ENCODE measurements at regions not wholly inside any gene's neighbourhood (a gene's known extent, or its start where the extent isn't known, plus 50 kb on each side); places are given as distances from the start of the nearest gene placed in this dataset.

DNA sequence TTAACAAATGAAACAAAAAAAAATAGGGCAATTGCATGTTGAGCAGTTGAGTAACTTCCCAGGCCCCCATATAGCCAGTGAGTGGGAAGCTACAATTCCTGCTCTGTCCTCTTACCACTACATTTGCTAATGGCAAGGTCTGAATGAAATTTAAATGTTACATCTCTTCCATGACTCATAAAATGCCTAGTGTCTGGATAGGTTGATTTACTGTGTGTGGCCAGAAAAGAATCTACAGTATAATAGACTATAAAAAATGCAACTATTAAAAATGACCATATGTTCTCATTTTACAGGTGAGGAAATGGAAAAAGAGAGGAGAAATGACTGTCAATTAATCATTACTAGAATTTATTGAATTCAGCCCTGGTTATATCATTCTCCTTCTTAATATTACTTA is 1199.3 kb downstream of the CDH11 start:
- POLR2A ChIA-PET: no interaction called here
- Mint-ChIP-seq H3K36me3 (no peaks in the 10 kb centered on the region), H3K4me1 (ENCODE audit: low read depth) (no peaks in the 10 kb centered on the region), H3K4me3 (no peak overlapping the region), H3K27me3 (no peaks in the 10 kb centered on the region), H3K9me3 (peaks cover 38% of the 10 kb centered on the region), H3K27ac (no peak overlapping the region)
- no peak for DNase-seq
- intact Hi-C loops (cut with micrococcal nuclease): no loop called here
- CTCF ChIA-PET: no interaction called here

DNA sequence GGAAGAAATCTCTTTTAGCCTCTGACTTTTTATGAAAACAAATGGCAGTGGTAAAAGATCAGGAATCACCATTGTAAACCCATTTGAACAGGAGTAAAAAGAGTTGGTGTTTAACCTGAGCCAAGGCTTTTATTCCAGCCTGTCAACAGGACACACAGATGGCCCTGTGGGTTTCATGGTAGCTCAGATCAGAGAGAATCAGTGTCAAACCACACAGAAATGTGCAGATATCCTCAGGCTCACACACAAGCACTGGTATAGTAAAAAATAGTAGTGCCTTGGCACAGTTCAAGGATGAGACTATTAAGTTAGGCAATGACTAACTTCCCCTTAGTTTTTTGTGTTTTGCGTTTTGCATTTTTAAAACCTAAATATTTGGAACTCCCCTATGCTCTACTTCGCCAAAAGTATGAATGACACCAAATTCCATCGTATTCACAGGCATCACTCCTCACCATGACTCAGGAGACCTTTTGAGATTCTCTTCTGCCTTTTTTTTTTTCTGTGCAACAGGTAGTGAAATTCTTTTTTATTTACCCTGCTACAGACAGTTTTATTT is 1200.0 kb downstream of the CDH11 start:
- intact Hi-C loops (cut with micrococcal nuclease): no loop called here
- Mint-ChIP-seq H3K4me3 (no peak overlapping the region), H3K4me1 (ENCODE audit: low read depth) (no peaks in the 10 kb centered on the region), H3K27me3 (no peaks in the 10 kb centered on the region), H3K36me3 (no peaks in the 10 kb centered on the region), H3K27ac (no peak overlapping the region), H3K9me3 (peaks cover 45% of the 10 kb centered on the region)
- no peak for DNase-seq
- ChIA-PET POLR2A (no interaction called here), CTCF (no interaction called here)

DNA sequence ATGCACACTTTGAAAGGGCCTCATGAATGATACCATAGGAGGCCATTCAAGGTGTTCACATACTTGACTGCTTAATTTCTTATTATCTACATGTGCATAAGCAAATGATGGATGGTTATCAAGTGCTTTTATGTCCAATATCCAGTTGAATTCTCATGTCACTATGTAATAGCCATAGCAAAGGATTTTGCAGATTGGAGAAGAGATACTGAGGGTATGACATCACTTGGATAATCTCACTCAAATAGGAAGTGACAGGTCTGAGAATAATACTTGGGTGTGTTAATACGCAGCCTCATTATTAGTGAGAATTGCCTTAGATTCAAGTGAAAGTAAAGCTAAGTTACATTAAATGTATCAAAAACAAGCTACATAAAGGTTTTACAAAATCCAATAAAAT is 1208.6 kb downstream of the CDH11 start:
- Mint-ChIP-seq H3K27ac (no peak overlapping the region), H3K4me1 (ENCODE audit: low read depth) (no peaks in the 10 kb centered on the region), H3K27me3 (no peaks in the 10 kb centered on the region), H3K36me3 (no peaks in the 10 kb centered on the region), H3K9me3 (peaks cover 32% of the 10 kb centered on the region), H3K4me3 (no peak overlapping the region)
- POLR2A ChIA-PET: no interaction called here
- no peak for DNase-seq
- intact Hi-C loops (cut with micrococcal nuclease): no loop called here
- CTCF ChIA-PET: no interaction called here

DNA sequence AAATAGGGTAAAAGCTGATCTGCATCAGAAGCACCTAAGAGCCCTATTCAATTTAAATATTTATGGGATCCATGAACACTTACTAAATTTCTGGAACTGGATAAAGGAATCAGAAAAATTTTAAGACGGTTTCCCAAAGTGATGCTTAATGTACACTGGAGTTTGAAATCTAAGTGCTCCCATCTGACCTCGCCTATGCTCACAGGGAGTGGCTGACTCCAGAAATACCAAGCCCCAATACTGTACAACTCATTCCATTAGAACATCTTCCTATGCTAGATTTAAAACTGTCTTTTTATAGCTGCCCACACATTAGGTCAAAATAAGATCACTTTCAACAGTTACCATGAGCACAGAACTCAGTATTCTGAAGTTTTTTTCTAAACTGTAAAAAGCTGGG is 1214.6 kb downstream of the CDH11 start:
- Mint-ChIP-seq H3K27ac (no peak overlapping the region), H3K9me3 (peaks cover 33% of the 10 kb centered on the region), H3K4me1 (ENCODE audit: low read depth) (no peaks in the 10 kb centered on the region), H3K4me3 (no peak overlapping the region), H3K36me3 (no peaks in the 10 kb centered on the region), H3K27me3 (no peaks in the 10 kb centered on the region)
- intact Hi-C loops (cut with micrococcal nuclease): no loop called here
- CTCF ChIA-PET: no interaction called here
- DNase-seq: no peak
- POLR2A ChIA-PET: no interaction called here

DNA sequence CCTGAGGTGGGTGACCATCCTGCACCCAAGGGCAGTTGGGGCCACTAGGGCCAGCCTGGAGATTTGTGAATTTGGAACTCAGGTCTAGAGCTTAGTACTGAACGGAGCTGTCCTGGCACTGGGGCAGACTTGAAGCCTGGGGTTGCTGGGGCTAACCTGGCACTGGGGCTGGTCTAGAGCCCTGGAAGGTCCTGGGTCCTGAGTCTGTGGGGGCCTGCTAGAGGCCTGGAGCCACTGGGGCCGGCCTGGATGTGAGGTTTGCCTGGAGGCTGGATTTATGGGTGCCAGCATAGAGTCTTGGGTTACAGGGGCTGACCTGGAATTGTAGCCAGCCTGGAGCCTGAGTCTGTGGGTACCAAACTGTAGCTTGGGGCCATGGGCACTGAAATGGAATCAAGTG is 1216.9 kb downstream of the CDH11 start:
- CTCF ChIA-PET: no interaction called here
- DNase-seq: no peak
- H3K36me3 Mint-ChIP-seq: no peaks in the 10 kb centered on the region
- peaks cover 26% of the 10 kb centered on the region for H3K9me3 Mint-ChIP-seq
- no peaks in the 10 kb centered on the region for H3K4me1 Mint-ChIP-seq (ENCODE audit: low read depth)
- POLR2A ChIA-PET: no interaction called here
- H3K27me3 Mint-ChIP-seq: no peaks in the 10 kb centered on the region
- no peak overlapping the region for H3K4me3 Mint-ChIP-seq
- intact Hi-C loops (cut with micrococcal nuclease): no loop called here
- H3K27ac Mint-ChIP-seq: no peak overlapping the region

DNA sequence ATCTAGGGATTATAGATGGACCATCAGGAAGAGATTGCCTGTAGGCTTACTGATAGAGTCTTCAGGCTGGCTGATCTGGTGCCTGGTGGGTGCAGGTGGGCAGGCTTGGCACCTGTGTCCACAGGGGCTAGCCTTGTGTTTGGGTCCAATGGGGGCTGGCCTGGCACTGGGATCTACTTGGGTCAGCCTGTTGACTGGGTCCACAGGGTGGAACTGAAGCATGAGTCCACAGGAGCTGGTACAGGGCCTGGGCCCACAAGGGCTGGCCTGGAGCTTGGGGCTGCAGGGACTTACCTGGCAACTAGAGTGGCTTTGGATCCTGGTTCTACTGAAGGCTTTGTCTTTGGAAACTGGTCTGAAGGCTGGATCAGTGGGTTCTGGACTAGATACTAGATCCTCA is 1217.7 kb downstream of the CDH11 start:
- H3K4me1 Mint-ChIP-seq (ENCODE audit: low read depth): no peaks in the 10 kb centered on the region
- no peak for DNase-seq
- no peaks in the 10 kb centered on the region for H3K27me3 Mint-ChIP-seq
- no peak overlapping the region for H3K27ac Mint-ChIP-seq
- no peaks in the 10 kb centered on the region for H3K36me3 Mint-ChIP-seq
- POLR2A ChIA-PET: no interaction called here
- intact Hi-C loops (cut with micrococcal nuclease): no loop called here
- H3K4me3 Mint-ChIP-seq: no peak overlapping the region
- H3K9me3 Mint-ChIP-seq: peaks cover 28% of the 10 kb centered on the region
- CTCF ChIA-PET: no interaction called here

DNA sequence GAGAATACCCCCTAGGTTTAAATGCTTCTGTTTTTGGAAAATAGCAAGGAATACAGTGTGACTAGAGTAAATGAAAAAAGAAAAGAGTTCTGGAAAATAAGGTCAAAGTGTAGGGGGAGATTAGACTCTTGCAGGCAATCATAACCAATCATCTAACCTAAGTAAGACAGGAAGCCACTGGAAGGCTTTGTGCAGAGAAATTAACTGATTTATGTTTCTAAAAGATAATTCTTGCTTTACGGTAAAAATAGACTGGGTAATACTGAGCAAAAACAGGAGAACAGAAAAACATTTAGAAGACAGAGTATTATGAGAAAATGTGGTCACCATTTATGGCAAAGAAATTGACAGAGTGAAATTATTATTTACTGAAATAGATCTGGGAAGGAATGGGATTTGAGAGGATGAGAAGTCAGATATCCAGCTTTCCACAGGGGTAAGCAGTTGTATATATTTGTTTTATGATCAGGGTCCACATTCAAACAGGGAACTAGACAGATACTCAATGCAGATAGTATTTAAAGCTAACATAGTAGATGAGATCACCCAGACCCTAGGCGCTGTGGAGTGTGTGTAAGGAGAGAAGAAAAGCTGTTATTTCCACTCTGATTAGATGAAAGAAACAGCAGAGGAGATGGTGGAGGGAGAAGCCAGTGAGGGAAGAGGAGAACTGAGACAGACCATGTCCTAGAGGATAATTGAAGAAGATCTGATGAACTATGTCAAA is 1225.3 kb downstream of the CDH11 start:
- Mint-ChIP-seq H3K27me3 (no peaks in the 10 kb centered on the region), H3K27ac (no peak overlapping the region), H3K36me3 (no peaks in the 10 kb centered on the region), H3K4me1 (ENCODE audit: low read depth) (no peaks in the 10 kb centered on the region), H3K4me3 (no peak overlapping the region), H3K9me3 (peaks cover 20% of the 10 kb centered on the region)
- intact Hi-C loops (cut with micrococcal nuclease): no loop called here
- CTCF ChIA-PET: no interaction called here
- no peak for DNase-seq
- POLR2A ChIA-PET: no interaction called here

DNA sequence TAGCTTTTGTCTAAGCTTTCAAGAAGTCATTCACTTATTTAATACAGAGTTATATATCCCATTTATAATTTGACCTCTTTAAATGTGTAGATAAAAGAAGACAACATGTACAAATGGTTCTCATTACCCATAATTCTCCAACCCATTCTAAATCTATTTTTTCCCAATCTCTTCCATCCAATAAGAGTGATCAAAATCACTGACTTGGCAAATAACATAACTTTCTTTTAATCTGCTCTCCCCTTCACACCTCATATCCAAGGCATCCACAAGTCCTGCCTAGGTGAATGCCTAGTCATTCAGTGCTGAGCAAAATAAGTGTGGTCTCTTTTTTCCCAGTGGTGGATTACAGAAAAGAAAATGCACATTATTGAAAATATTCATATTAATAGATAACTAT is 1231.1 kb downstream of the CDH11 start:
- no peak for DNase-seq
- Mint-ChIP-seq H3K36me3 (peaks cover 2% of the 10 kb centered on the region), H3K4me1 (ENCODE audit: low read depth) (no peaks in the 10 kb centered on the region), H3K27me3 (no peaks in the 10 kb centered on the region), H3K9me3 (peaks cover 43% of the 10 kb centered on the region), H3K27ac (no peak overlapping the region), H3K4me3 (no peak overlapping the region)
- ChIA-PET CTCF (no interaction called here), POLR2A (no interaction called here)
- intact Hi-C loops (cut with micrococcal nuclease): no loop called here

DNA sequence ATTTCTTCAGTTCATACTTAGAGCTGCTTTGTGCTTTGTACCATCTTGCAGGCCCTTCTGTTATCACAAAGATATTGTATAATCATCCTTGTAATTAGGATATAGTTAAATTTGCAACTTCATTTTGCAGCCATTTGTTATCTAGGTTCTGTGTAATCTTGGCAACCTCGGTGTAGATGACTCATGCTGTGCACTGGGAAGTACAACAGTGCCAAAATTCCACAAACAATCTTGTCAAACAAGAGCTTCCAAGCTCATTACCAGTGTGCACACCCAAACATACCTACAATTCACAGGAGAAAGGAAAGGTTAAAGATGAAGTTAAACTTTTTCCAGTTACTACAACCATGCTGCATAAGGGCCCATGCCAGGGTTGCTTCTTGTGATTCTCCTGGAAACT is 1231.8 kb downstream of the CDH11 start:
- POLR2A ChIA-PET: no interaction called here
- DNase-seq: no peak
- H3K4me3 Mint-ChIP-seq: no peak overlapping the region
- H3K36me3 Mint-ChIP-seq: peaks cover 2% of the 10 kb centered on the region
- CTCF ChIA-PET: no interaction called here
- no peak overlapping the region for H3K27ac Mint-ChIP-seq
- no peaks in the 10 kb centered on the region for H3K4me1 Mint-ChIP-seq (ENCODE audit: low read depth)
- peaks cover 41% of the 10 kb centered on the region for H3K9me3 Mint-ChIP-seq
- intact Hi-C loops (cut with micrococcal nuclease): no loop called here
- H3K27me3 Mint-ChIP-seq: no peaks in the 10 kb centered on the region

DNA sequence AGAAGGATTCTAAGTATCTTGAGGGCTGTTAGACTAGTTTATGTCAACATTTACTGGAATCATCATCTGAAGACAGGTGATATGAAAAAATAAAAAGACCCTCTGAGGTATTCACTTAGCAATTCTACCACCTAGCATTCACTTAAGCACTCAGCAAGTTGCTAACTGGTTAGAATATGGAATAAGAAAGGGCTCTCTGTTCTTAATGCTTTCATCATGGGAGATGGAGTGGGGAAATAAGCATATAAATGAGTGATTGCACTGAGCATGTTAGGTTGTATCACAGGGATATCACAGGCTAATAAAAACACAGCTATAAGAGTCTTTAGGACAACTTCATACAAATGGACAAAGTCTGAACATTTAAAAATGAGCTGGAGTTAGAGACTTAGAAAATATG is 1238.8 kb downstream of the CDH11 start:
- H3K27me3 Mint-ChIP-seq: no peaks in the 10 kb centered on the region
- intact Hi-C loops (cut with micrococcal nuclease): no loop called here
- no peak overlapping the region for H3K27ac Mint-ChIP-seq
- peaks cover 42% of the 10 kb centered on the region for H3K9me3 Mint-ChIP-seq
- CTCF ChIA-PET: no interaction called here
- H3K4me3 Mint-ChIP-seq: no peak overlapping the region
- H3K4me1 Mint-ChIP-seq (ENCODE audit: low read depth): no peaks in the 10 kb centered on the region
- H3K36me3 Mint-ChIP-seq: peaks cover 2% of the 10 kb centered on the region
- no peak for DNase-seq
- POLR2A ChIA-PET: no interaction called here

DNA sequence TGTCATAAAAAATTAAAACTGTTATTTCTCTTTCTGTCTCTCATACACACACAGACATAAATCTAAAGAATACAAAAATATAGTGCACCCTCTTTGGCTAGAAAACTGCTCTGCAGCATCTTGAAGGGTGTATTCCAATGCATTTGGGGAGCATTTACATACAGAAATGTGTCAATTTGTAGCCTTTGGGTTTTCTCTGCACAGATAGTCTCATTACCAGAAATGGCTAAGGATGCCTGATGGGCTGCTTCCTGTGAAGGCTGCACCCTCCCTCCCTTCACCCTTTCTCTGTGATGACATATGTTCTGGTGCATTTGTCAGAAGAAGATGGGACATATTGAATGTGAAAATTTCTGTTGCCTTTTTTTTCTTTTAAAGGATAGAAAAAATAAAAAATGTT is 1239.3 kb downstream of the CDH11 start:
- CTCF ChIA-PET: no interaction called here
- intact Hi-C loops (cut with micrococcal nuclease): no loop called here
- Mint-ChIP-seq H3K4me1 (ENCODE audit: low read depth) (no peaks in the 10 kb centered on the region), H3K9me3 (peaks cover 42% of the 10 kb centered on the region), H3K27ac (no peak overlapping the region), H3K27me3 (no peaks in the 10 kb centered on the region), H3K4me3 (no peak overlapping the region), H3K36me3 (peaks cover 2% of the 10 kb centered on the region)
- POLR2A ChIA-PET: no interaction called here
- DNase-seq: no peak

DNA sequence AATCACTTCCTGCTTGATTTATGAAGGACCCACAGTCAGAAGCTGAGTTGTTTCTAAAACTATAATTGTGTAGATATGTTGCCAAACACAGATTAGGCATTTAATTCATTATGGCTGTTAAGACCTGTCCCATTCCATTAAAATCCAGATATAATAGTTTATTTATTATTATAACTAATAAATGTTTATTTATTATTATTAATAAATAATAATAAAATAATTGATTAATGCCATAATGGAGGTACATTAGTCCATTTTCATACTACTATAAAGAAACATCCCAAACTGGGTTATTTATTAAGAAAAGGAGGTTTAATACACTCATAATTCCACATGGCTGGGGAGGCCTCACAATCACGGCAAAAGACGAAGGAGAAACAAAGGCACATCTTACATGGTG is 1240.9 kb downstream of the CDH11 start:
- no peak overlapping the region for H3K27ac Mint-ChIP-seq
- no peaks in the 10 kb centered on the region for H3K36me3 Mint-ChIP-seq
- H3K27me3 Mint-ChIP-seq: no peaks in the 10 kb centered on the region
- no peak for DNase-seq
- CTCF ChIA-PET: no interaction called here
- H3K4me1 Mint-ChIP-seq (ENCODE audit: low read depth): no peaks in the 10 kb centered on the region
- no peak overlapping the region for H3K4me3 Mint-ChIP-seq
- peaks cover 34% of the 10 kb centered on the region for H3K9me3 Mint-ChIP-seq
- intact Hi-C loops (cut with micrococcal nuclease): no loop called here
- POLR2A ChIA-PET: no interaction called here

DNA sequence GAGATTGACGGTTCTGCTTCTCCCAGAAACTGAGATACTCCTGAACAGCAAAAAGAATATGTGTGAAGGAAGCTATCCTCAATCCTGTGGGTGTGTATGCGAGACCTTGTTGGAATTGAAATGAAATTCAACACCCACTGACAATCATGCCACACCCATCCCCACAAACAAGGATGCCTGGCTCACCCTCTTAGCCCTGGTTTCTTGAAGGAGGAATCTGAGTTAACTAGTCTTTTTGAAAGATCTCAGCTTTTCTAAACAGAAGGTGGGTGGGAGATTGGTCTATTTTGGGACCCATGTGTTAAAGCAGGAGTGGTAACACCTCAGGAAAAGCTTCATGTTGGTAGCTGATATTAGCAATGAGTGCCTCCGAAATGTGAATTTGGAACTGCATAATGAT is 1244.5 kb downstream of the CDH11 start:
- H3K27me3 Mint-ChIP-seq: no peaks in the 10 kb centered on the region
- no peak overlapping the region for H3K4me3 Mint-ChIP-seq
- ChIA-PET POLR2A (no interaction called here), CTCF (no interaction called here)
- no peak overlapping the region for H3K27ac Mint-ChIP-seq
- DNase-seq: no peak
- no peaks in the 10 kb centered on the region for H3K4me1 Mint-ChIP-seq (ENCODE audit: low read depth)
- peaks cover 29% of the 10 kb centered on the region for H3K9me3 Mint-ChIP-seq
- intact Hi-C loops (cut with micrococcal nuclease): no loop called here
- no peaks in the 10 kb centered on the region for H3K36me3 Mint-ChIP-seq
